NCI-H2107 treated with DMSO at 0.1 percent for 48 hours (cell line): ENCODE measurements at regions not wholly inside any gene's neighbourhood (a gene's known extent, or its start where the extent isn't known, plus 50 kb on each side); places are given as distances from the start of the nearest gene placed in this dataset.

Source experiments
- DNase-seq: peaks from one replicate; lab custom pipeline; 2025; ENCODE audit not compliant: unreplicated experiment; lab: John Stamatoyannopoulos, UW

- DNase-seq = no peak
Measured at GRCh38 chr2:831622-832021, 119.0 kb upstream of the SNTG2 start.

DNA sequence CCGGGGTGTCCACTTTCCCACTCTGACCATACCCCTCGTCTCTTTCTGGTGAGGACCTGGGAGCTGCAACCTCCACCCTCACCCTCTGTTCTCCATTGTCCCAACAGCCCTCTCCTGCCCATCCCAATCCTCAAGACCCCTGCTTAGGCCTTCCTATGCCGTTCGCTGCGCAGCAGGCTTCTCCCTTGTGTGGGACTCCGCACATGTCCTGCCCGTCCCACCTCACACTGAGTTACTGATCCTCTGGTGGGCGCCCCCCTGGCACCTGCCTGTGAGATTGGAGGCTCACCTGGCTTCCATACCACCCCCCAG, 119.5 kb upstream of the SNTG2 start:
- DNase-seq = no peak

DNA sequence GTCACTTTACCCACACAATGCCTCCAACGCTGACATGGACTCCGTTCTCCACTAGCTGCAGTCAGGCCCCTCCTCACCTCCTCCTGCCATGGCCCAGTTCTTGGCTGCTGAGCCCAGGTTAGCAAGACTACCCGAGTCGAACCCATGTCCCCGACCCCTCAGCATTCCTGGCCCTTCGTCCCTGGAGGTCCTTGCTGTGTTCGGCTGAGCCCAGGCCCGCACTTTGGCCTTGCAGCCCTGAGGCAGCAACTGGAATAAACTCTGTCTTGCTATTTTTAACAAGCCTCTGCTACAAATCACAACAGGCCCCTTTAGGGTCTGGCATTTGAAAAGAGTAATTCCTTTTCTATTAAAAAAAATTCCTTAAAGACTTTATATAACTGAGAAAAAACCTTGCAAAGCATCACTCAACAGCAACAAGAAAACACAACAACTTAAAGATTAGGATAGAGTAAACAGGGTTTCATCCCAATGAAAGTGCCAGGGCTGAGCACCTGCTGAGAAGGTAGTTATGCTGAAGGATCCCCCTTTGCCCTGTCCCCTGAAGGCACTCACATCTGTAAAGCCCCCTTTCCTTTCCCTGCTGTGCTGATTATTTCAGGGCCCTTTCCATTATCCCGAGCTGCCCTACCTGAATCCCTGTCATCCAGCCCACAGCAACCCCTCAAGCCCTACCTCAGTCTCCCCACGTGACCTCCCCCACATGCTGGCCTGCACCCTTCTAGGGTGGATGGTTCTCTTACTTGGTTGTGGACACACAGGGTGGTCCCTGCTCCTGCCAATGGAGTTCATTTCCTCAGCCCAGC, 120.0 kb upstream of the SNTG2 start:
- no peak for DNase-seq

DNA sequence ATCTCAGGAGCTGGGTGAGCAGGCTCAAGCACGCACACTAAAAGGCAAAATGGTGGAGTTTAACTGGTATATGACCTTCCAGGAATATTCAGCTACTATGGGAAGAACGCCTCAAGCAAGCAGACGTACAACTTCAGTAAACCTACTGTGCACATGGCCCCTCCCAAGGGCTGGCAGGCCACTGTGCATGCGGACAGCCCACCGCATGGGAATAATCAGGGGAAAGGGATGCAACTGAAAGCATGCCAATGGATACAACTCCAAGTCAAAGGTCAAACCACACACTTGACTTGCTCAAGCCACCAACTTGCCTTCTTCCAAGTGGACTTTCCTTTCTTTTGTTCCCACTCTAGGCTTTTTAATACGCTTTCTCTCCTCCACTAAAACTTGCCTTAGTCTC, 121.6 kb upstream of the SNTG2 start:
- DNase-seq = no peak

DNA sequence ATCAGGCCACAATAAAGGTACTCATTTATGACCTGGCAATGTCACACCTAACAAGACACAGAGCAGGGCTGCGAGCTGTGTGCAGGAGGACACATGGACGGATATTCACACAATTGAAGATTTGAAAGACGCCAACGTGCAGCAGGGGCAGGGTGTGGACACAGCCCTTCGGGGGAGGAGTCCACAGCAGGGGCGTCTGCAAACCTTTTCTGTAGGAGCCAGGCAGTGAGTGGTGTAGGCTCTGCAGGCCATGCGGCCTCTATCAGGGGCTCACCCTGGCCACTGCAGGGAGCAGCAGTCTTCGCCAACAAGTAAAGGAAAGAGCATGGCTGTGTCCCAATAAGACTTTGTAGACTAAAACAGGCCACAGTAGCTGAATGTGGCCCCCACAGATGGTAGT, 125.7 kb upstream of the SNTG2 start:
- DNase-seq = no peak

DNA sequence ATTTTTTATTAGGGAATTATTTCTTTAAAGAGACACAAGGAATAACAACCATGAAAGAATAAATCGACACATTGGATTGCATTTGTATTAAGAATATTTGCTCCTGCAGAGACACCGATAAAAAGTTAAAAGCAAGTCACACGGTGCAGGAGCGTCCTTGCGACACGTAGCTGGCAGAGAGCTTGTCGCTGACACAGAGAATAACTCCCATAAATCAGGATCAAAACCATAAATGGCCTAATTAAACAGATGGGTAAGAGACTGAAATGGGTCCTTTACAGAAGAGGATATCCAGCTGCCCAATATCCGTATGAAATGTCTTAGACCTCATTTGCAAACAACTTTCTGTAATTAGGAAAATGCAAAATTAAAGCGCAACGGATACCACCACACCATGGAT, 126.1 kb upstream of the SNTG2 start:
- peak; percentile 14 for DNase-seq

DNA sequence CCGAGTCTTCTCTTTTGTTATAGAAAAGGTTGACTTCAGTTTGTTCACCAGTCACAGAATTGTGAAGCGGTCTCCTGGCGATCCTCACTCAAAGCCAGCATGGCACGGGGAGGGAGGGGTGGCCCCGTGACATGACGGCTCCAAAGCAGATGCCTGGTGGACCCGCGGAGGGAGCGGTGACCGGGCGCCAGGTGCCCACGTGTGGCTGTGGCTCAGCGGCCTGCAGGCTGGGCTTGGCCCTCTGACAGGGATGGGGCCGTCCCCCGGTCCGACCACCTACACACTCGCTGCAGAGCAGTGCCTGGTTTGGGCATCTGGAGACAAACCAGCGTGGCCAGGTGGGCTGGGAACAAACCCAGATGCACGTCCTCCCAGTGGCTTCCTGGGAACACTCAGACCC, 129.1 kb upstream of the SNTG2 start:
- DNase-seq = no peak

DNA sequence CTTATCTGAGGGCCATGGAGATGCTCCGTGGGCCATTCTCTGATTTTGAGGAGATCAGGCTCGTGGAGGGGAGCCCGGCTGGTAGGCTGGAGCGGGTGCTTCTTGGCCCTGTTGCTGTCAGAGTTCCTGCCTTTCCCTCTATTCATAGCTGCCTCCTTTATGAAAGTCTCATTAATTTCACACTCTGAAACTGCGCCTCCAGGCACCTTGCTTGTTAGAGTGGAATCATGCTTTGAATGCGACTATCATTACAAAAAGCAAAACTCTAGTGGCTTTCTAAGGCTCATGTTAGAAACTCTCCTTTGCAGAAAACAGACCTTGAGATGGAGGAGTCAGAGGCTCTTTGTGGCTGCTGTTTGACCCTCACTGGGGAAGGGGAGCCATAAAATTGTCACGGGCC, 131.0 kb upstream of the SNTG2 start:
- no peak for DNase-seq

DNA sequence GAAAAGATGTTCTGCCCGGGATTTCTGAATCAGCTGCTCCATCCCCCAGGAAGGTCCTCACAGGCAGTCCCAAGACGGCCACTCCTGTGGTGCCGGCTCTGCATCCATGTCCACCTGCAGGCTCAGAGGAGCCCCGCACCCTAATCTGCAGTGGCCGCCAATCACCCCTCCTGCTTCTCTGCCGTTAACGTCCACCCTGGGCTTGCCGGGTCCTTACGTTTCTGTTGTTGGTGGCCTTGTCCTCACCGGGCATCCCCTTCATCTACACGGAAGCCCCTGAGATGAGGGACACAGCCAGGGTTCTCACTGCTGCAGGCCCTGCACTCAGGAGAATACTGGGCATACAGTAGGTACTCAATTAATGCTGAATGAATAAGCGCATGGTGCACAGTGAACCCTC, 131.5 kb upstream of the SNTG2 start:
- no peak for DNase-seq

- DNase-seq = no peak
Measured at GRCh38 chr2:817336-818015, 133.2 kb upstream of the SNTG2 start.

DNA sequence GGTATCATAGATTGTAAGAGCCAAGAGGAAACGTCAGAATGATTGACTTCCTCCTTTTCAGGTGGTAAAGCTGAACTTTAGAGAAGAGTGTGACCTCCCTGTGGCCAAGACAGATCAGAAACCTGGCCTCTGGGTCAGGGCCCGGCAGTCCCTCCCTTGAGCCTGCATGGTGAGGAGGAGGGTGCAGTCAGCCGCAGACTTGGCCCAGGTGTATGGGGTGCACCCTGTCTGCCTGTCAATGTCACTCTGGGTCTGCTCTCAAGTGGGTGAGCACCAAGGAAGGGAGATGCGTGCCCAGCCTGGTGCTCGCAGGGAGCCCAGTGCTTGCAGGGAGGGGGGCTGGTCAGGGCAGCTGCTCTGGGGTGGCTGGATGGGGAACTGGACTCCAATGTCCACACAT, 134.4 kb upstream of the SNTG2 start:
- DNase-seq = no peak

GRCh38 chr2:810397-810796, 133.2 kb upstream of the TMEM18 start:
- no peak for DNase-seq

DNA sequence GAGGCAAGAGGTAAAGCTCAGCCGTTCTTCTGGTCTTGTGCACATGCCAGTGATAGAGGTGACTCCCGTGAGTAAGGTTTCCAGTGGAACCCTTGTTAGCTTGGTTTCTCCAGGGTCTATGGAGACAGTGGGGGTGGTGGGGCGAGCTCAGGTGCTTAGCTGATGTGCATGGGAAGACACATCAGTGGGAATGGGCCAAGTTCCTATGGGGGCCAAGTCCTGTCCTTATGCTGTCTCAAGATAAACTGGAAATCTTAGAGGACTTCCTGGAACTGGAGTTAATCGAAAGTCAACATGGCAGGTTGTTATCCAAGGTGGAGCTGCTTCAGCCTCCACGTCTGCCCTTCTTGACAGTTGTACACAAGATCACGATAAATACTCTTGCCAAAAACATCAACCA, 130.1 kb upstream of the TMEM18 start:
- no peak for DNase-seq

DNA sequence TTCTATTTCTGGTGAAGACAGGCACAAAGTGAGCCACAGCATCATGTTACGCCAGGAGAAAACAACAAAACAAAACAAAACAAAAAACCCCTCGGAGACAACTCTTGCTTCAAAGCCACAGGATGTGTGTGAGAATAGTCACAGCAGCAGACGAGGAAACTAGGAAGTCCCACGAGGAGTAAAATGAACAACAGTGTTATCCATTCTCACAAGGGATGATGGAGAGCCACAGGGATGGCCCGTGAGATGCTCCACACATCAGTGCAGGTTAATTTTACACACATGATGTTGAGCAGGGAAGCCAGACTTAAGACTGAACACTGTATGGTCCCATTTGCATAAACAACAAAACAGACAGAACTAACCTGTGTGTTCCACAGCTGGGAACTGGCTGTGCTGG, 128.5 kb upstream of the TMEM18 start:
- no peak for DNase-seq

- no peak for DNase-seq
Measured at GRCh38 chr2:797993-798392, 120.8 kb upstream of the TMEM18 start.

- no peak for DNase-seq
Measured at GRCh38 chr2:797556-797955, 120.3 kb upstream of the TMEM18 start.

GRCh38 chr2:796141-796985, 119.2 kb upstream of the TMEM18 start:
- DNase-seq = no peak

GRCh38 chr2:795531-796041, 118.4 kb upstream of the TMEM18 start:
- no peak for DNase-seq

- no peak for DNase-seq
Measured at GRCh38 chr2:794554-795241, 117.5 kb upstream of the TMEM18 start.

DNA sequence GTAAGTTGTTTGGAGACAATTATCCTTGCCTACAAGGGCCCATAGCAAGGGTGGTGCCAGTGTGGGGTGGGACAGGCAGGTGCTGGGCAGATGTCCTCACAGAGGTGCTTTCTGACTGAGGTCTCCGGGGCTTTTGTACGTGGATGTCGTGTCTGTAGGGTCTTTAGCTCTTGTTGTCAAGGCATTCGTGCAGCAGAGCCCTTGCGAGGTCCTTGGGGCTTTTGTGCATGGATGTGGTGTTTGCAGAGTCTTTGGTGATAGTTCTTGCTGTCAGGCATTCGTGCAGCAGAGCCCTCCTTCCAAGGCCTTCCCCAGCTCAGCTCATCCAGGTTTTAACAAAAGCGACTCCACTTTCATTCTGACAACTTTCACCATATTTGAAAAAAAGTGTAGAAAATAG, 116.0 kb upstream of the TMEM18 start:
- no peak for DNase-seq

DNA sequence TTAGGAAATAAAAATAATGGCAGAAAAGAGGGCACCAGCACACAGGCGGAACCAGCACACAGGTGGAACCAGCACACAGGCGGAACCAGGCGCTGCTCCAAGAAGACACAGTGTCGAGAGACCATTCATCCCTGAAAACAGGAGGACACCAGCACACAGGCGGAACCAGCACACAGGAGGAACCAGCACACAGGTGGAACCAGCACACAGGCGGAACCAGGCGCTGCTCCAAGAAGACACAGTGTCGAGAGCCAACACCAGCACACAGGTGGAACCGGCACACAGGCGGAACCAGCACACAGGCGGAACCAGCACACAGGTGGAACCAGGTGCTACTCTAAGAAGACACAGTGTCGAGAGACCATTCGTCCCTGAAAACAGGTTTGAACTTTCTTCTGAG, 115.5 kb upstream of the TMEM18 start:
- no peak for DNase-seq
